ENCODE measurements at regions not wholly inside any gene's neighbourhood (a gene's known extent, or its start where the extent isn't known, plus 50 kb on each side); places are given as distances from the start of the nearest gene placed in this dataset.
"Not testable (repeated sequence)": the region's sequence is repeated elsewhere in the genome, so short reads cannot be mapped to it uniquely, and the experiment has no call there.

DNA sequence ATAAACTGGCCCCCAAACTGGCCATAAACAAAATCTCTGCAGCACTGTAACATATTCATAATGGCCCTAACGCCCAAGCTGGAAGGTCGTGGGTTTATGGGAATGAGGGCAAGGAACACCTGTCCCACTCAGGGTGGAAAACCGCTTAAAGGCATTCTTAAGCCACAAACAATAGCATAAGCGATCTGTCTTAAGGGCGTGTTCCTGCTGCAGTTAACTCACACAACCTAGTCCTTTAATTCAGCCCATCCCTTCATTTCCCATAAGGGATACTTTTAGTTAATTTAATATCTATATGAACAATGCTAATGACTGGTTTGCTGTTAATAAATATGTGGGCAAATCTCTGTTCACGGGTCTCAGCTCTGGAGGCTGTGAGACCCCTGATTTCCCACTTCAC is 87.5 kb upstream of the VSTM2A start:
- TF ChIP-seq, protein P1, sequence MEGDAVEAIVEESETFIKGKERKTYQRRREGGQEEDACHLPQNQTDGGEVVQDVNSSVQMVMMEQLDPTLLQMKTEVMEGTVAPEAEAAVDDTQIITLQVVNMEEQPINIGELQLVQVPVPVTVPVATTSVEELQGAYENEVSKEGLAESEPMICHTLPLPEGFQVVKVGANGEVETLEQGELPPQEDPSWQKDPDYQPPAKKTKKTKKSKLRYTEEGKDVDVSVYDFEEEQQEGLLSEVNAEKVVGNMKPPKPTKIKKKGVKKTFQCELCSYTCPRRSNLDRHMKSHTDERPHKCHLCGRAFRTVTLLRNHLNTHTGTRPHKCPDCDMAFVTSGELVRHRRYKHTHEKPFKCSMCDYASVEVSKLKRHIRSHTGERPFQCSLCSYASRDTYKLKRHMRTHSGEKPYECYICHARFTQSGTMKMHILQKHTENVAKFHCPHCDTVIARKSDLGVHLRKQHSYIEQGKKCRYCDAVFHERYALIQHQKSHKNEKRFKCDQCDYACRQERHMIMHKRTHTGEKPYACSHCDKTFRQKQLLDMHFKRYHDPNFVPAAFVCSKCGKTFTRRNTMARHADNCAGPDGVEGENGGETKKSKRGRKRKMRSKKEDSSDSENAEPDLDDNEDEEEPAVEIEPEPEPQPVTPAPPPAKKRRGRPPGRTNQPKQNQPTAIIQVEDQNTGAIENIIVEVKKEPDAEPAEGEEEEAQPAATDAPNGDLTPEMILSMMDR (IDR thresholded peaks at IDR 0.05) = not testable (repeated sequence)
- not testable (repeated sequence) for TF ChIP-seq CREM (CRISPR knock-in tag; IDR thresholded peaks at IDR 0.05); NR2C2 (CRISPR knock-in tag; IDR thresholded peaks at IDR 0.05); ZNF396 (CRISPR knock-in tag; IDR thresholded peaks at IDR 0.05; ENCODE audit: borderline replicate concordance); TCF7 (CRISPR knock-in tag; IDR thresholded peaks at IDR 0.05; ENCODE audit: low read depth); FOXJ3 (CRISPR knock-in tag; IDR thresholded peaks at IDR 0.05; ENCODE audit: borderline replicate concordance); KAT7 (CRISPR knock-in tag; IDR thresholded peaks at IDR 0.05; ENCODE audit: borderline replicate concordance); JAZF1 (CRISPR knock-in tag; IDR thresholded peaks at IDR 0.05)
- TF ChIP-seq, protein P2, sequence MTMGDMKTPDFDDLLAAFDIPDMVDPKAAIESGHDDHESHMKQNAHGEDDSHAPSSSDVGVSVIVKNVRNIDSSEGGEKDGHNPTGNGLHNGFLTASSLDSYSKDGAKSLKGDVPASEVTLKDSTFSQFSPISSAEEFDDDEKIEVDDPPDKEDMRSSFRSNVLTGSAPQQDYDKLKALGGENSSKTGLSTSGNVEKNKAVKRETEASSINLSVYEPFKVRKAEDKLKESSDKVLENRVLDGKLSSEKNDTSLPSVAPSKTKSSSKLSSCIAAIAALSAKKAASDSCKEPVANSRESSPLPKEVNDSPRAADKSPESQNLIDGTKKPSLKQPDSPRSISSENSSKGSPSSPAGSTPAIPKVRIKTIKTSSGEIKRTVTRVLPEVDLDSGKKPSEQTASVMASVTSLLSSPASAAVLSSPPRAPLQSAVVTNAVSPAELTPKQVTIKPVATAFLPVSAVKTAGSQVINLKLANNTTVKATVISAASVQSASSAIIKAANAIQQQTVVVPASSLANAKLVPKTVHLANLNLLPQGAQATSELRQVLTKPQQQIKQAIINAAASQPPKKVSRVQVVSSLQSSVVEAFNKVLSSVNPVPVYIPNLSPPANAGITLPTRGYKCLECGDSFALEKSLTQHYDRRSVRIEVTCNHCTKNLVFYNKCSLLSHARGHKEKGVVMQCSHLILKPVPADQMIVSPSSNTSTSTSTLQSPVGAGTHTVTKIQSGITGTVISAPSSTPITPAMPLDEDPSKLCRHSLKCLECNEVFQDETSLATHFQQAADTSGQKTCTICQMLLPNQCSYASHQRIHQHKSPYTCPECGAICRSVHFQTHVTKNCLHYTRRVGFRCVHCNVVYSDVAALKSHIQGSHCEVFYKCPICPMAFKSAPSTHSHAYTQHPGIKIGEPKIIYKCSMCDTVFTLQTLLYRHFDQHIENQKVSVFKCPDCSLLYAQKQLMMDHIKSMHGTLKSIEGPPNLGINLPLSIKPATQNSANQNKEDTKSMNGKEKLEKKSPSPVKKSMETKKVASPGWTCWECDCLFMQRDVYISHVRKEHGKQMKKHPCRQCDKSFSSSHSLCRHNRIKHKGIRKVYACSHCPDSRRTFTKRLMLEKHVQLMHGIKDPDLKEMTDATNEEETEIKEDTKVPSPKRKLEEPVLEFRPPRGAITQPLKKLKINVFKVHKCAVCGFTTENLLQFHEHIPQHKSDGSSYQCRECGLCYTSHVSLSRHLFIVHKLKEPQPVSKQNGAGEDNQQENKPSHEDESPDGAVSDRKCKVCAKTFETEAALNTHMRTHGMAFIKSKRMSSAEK (CRISPR knock-in tag; IDR thresholded peaks at IDR 0.05; ENCODE audit: borderline replicate concordance) = not testable (repeated sequence)
- TF ChIP-seq, protein P3, sequence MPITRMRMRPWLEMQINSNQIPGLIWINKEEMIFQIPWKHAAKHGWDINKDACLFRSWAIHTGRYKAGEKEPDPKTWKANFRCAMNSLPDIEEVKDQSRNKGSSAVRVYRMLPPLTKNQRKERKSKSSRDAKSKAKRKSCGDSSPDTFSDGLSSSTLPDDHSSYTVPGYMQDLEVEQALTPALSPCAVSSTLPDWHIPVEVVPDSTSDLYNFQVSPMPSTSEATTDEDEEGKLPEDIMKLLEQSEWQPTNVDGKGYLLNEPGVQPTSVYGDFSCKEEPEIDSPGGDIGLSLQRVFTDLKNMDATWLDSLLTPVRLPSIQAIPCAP (CRISPR knock-in tag; IDR thresholded peaks at IDR 0.05) = not testable (repeated sequence)
- TF ChIP-seq, protein P4, sequence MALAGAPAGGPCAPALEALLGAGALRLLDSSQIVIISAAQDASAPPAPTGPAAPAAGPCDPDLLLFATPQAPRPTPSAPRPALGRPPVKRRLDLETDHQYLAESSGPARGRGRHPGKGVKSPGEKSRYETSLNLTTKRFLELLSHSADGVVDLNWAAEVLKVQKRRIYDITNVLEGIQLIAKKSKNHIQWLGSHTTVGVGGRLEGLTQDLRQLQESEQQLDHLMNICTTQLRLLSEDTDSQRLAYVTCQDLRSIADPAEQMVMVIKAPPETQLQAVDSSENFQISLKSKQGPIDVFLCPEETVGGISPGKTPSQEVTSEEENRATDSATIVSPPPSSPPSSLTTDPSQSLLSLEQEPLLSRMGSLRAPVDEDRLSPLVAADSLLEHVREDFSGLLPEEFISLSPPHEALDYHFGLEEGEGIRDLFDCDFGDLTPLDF (CRISPR knock-in tag; IDR thresholded peaks at IDR 0.05) = not testable (repeated sequence)
- TF ChIP-seq, protein P5, sequence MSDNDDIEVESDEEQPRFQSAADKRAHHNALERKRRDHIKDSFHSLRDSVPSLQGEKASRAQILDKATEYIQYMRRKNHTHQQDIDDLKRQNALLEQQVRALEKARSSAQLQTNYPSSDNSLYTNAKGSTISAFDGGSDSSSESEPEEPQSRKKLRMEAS (CRISPR knock-in tag; IDR thresholded peaks at IDR 0.05) = not testable (repeated sequence)
- TF ChIP-seq, protein P6, sequence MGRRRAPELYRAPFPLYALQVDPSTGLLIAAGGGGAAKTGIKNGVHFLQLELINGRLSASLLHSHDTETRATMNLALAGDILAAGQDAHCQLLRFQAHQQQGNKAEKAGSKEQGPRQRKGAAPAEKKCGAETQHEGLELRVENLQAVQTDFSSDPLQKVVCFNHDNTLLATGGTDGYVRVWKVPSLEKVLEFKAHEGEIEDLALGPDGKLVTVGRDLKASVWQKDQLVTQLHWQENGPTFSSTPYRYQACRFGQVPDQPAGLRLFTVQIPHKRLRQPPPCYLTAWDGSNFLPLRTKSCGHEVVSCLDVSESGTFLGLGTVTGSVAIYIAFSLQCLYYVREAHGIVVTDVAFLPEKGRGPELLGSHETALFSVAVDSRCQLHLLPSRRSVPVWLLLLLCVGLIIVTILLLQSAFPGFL (CRISPR knock-in tag; IDR thresholded peaks at IDR 0.05; ENCODE audit: borderline replicate concordance) = not testable (repeated sequence)

Data from WTC11 (cell line).